SIG-M5 treated with dmso at 0.1 percent for 504 hours (cell line): ENCODE measurements at regions not wholly inside any gene's neighbourhood (a gene's known extent, or its start where the extent isn't known, plus 50 kb on each side); places are given as distances from the start of the nearest gene placed in this dataset.

Experiments used
- DNase-seq: peaks from one replicate; lab custom pipeline; 2025; ENCODE audit not compliant: unreplicated experiment; lab: John Stamatoyannopoulos, UW

- DNase-seq = no peak
These were observed 130.9 kb downstream of the PALM2AKAP2 start for GRCh38 chr9:109910671-109911518.

GRCh38 chr9:109912082-109912582 is 132.1 kb downstream of the PALM2AKAP2 start:
- no peak for DNase-seq

- DNase-seq = no peak
These were observed 132.9 kb downstream of the PALM2AKAP2 start for GRCh38 chr9:109912726-109913460.

DNA sequence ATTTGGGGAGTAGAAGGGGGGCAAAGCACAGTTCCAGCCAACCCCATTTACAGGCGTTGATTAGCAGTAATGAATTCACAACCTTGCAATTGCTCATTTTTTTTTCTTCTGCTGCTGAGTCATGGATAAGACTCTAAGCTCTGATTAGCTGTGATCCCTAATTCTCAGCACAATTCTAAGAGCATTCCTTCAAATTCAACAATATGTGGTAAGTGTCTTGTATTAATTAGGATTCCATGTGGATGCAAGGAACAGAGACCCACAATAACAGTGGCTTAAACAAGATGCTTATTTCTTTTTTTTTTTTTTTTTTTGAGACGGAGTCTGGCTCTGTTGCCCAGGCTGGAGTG is 133.4 kb downstream of the PALM2AKAP2 start:
- no peak for DNase-seq

DNA sequence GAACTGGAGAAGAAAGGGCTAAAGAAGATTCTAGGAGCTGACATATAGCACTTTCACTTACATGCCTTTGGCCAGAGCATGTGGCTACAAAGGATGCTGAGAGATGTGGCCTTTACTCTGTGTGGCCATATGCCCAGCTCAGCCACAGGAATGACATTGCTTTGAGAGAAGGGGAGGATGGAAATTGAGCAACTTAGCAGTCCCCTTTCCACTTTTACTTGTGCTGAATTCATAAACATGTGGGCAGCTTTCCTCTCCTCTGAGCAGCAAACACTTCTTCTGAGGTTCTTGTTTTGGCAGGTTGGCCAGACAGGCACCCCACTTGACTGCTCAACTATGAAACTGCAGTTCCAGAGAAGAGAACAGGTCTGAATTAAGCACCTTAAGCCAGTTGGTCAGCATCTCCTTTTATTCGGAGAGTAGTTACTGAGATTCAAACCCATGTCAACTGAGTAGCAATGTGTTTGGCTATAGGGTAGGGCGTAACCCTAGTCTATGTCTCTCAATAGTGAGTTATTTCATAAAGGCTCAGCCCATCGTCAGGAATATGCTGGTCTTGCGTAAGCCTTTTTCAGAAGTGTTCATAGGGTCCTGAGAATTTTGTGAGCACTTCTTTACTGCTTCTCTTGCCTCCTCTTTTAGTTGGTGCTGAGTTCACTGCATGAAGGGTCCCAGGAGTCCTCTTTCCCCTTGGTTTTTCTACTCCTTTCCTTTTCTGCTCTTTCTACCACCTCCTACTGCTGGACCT is 134.5 kb downstream of the PALM2AKAP2 start:
- no peak for DNase-seq

DNA sequence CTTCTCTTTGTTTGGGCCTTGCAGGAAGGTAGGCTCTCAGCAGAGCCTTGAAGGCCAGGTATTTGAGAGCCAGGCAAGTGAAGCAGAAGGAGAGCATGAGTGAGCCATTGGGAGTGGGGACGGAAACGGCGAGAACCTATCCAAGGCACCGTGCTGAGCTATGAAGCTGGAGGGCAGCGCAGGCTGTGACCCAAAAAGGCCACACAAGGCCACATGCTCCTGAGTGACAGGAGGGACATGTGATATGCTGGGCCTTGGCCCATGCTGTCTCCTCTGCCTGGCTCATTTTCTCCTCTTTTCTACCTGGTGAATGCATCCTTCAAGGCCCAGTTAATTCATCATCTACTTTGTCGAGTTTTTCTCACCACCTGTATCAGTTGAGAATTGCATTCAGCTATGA is 136.3 kb downstream of the PALM2AKAP2 start:
- DNase-seq = no peak

DNA sequence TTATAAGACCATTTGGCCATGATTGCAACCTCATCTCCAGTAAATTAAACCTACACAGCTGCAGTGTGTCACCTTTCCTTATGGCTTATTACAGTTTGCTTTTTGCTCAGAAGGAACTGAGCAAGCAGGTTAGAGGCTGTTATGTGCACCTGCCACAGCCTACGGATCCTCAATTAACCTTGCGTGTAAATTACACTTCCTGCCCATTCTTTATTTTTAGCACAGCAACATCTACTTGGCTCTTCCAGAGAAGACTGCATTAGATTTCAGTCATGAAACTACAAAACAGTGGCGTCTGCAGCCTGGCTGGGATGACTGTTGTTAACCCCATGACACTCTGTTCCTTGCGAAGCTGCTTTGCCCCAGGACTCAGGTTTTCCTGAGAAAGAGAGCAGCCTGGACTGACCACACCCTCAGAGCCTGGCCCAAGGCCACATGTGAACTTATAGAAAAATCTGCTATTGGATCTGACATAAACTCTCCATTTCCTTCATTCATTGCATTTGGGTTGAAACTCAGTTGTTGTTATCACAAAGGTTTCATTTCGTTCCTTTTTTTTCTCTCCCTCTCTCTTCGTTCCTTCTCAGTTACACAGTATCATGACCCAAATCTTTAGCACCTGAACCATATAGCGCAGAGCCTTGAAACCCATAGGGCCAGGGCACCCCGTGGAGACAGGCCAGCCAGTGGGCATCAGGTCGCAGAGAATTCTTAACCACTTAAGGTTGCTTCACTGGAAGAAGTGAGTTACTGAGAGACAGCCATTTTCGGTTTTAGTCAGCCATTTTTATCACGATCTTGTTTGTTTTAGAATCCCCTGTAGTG is 138.6 kb downstream of the PALM2AKAP2 start:
- no peak for DNase-seq

- DNase-seq = no peak
These were observed 139.9 kb downstream of the PALM2AKAP2 start for GRCh38 chr9:109919736-109920408.

DNA sequence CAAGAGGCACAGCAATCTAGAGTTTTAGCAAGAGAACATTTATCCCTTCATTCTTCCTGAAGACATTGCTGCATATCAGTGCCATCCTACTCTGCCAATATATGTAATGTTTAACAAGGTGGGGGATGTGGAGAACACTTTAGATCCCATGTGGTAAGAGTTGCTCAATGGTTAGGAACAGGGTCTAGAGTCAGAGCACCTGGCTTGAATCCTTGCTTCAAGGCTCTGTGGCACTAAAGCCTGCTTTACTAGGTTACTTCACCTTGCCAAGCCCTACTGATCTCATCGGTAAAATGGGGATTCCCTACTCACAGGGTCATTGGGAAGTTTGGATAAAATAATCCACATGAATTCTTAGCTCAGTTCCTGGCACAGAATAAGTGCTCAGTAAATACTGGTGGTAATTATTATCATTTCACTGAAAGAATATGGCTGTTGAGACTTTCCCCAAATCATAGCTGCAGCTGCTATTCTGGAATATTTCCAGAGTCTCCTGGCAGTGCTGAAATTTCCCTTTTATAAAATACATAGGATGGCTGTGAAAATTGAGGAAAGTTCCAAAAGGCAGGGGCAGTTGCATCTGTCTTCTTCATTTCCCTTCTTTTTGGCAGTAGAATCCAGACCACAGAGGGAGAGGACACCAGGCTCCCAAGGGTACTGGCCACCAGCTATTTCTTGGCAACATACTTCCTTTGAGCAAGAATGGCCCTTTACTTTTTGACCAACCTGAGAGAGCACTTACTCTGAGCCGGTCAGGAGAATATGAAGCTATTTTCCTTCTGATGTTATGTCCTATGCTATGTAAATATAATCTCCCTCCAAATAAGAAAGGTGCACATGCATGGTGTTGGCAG is 142.8 kb downstream of the PALM2AKAP2 start:
- no peak for DNase-seq

- no peak for DNase-seq
These were observed 143.4 kb downstream of the PALM2AKAP2 start for GRCh38 chr9:109923471-109923760.

GRCh38 chr9:109923806-109924205 is 143.8 kb downstream of the PALM2AKAP2 start:
- no peak for DNase-seq

GRCh38 chr9:109925799-109926198 is 145.8 kb downstream of the PALM2AKAP2 start:
- no peak for DNase-seq

- no peak for DNase-seq
These were observed 146.4 kb downstream of the PALM2AKAP2 start for GRCh38 chr9:109926421-109926869.

GRCh38 chr9:109931623-109932022 is 151.6 kb downstream of the PALM2AKAP2 start:
- no peak for DNase-seq

DNA sequence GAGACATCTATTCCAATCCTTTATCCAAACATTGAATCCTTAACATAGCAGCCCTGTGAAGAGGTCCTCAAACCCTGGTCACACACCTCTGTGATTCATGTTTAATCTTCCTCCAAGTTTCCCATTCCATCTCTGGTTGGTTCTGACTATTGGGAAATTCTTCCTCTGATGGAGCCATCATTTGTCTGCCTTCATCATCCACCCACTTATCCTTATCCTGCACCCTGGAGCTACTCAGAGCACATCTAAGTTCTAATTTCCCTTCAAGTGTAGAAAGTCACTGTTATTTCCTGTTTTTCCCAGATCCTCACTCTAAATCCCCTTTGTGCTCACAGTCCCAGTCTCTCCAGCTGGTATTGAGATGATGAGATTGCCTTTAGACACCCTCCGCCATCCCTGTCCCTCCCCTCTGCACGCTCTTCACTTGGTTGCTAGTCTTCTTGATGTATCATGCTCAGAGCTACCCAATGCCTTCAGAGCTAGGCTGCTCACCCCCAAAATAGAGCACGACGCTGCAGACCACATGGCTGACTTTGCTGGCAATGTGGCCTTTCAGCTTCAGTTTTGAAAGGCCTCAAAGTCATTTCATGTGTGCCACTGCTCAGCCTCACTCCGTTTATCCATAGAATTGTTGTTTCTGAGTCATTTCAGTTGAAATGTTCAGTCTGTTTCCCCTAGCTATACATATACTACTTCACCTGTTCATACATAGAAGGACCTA is 154.3 kb downstream of the PALM2AKAP2 start:
- no peak for DNase-seq

DNA sequence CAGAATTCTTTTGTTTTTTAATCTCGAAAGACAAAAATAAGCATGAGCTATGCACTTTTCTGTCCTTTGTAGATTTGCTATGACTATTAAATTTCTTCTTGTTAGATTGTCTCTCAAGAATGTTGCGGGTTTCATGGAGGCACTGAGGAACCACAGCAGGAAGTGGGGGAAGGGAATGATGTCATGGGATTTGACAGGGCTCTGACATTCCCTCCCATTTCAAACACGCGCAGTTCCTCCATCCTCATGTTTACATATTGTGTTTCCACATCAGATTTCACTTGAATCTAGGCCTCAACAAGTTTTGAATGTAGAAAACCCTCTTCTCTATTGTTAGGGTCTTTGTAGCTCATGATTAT is 154.8 kb downstream of the PALM2AKAP2 start:
- DNase-seq = no peak

DNA sequence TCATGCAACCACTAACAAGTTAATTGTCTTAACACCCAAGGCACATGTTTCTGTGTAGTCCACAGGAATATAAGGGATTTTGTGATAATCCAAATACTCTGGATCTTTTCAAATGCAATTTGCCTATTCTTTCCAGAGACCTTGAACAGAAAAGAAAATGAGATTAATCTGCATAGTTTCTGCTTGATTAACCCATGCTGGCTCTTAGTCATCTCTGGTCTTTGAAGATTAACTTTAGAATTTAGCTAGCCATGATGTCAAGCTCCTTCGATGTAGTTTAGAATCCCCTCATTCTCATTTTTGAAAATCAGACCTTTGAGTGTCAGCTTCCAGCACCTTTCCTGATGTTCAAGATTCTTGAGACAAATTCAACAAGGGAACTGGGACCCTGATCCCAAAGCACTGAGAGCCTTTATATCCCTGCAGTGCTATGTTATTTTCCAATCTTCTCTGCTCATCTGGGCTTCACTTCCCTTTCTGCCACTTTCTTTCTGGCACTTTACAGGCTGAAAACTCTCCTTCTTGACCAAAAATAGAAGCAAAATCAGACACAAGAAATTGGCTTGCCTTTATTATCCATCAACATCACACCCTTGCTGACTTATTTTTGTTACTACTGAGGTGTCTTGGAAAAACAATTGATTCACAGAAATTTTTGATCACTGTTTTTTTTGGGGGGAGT is 155.5 kb downstream of the PALM2AKAP2 start:
- no peak for DNase-seq

DNA sequence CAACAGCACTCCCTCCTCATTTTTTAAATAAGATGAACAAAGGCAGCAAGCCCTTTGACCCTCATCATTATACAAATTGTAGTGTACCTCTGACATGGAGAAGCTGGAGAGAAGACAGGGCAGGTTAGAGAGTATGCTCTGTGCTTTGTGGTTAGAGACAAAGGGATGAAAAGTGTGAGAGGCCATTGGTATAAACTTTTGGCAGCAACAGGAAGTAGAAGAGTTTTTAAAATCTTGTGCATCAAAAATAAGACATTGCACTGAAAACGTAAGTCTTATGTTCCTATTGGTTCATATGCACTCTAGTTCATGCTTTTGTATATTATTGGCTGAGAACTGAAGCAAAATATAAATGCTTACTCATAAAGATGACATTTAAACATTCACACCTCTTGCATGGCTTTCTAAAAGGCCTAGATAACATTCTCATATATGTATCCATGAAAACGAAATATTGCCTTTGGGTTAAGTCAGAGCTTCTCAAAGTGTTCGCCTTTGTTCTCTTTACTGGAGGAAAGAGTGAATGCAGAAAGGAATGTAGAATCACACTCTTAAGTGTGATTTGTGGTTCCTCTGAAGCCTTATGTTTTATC is 158.0 kb downstream of the PALM2AKAP2 start:
- no peak for DNase-seq
